Spleen (tissue), 11 donors: ENCODE measurements at regions not wholly inside any gene's neighbourhood (a gene's known extent, or its start where the extent isn't known, plus 50 kb on each side); places are given as distances from the start of the nearest gene placed in this dataset.

ENCODE experiments used
- DNase-seq: peaks from one replicate; pipeline ENCODE4 v3.0.0-alpha.2; 2020
- H3K27ac ChIP-seq, 8 donors: fragments of 200-600 bp; sonication (generic) in 7 of 8; 1 replicate in 4 of 8; 2 replicates in 4 of 8; pipeline versions ENCODE4 v1.5.0 to v1.8.0; 2016 to 2021; ENCODE audit warnings: inconsistent platforms in 4 of 8, mild to moderate bottlenecking in 4 of 8, moderate library complexity in 1 of 8
- H3K27me3 ChIP-seq, 7 donors: fragments of 200-600 bp; sonication (generic) in 6 of 7; replicated peaks in 1 of 7; 1 replicate in 4 of 7; 2 replicates in 3 of 7; pipeline versions ENCODE4 v1.5.0 to v1.8.0; 2016 to 2021; ENCODE audit warnings: inconsistent platforms in 3 of 7, mild to moderate bottlenecking in 1 of 7
- H3K36me3 ChIP-seq, 6 donors: fragments of 200-600 bp; sonication (generic) in 5 of 6; 1 replicate in 4 of 6; 2 replicates in 2 of 6; pipeline versions ENCODE4 v1.5.0 to v1.8.0; 2016 to 2021; ENCODE audit warnings: inconsistent platforms in 2 of 6
- H3K4me1 ChIP-seq, 6 donors: fragments of 200-600 bp; sonication (generic) in 5 of 6; 1 replicate in 3 of 6; 2 replicates in 3 of 6; pipeline versions ENCODE4 v1.5.0 to v1.8.0; 2016 to 2021; ENCODE audit warnings: inconsistent platforms in 3 of 6
- H3K4me3 ChIP-seq, 8 donors: fragments of 200-600 bp; sonication (generic) in 7 of 8; 1 replicate in 4 of 8; 2 replicates in 4 of 8; pipeline versions ENCODE4 v1.5.0 to v1.8.0; 2016 to 2021; ENCODE audit warnings: inconsistent platforms in 4 of 8, mild to moderate bottlenecking in 4 of 8, moderate library complexity in 2 of 8
- H3K9me3 ChIP-seq, 8 donors: fragments of 200-600 bp; sonication (generic) in 7 of 8; 1 replicate in 4 of 8; 2 replicates in 4 of 8; pipeline versions ENCODE4 v1.5.0 to v1.8.0; 2016 to 2021; ENCODE audit warnings: inconsistent platforms in 4 of 8
- POLR2A ChIP-seq, 3 donors: fragments of 450-650 bp; IDR thresholded peaks; one replicate each; pipeline ENCODE4 v1.5.1; 2017; ENCODE audit warnings: antibody characterized with exemption in 3 of 3, mild to moderate bottlenecking in 1 of 3
- POLR2AphosphoS5 ChIP-seq, 3 donors: sonication (generic); formaldehyde crosslinking; IDR thresholded peaks; one replicate each; pipeline ENCODE4 v1.5.1; 2017; ENCODE audit warnings: antibody characterized with exemption in 3 of 3
- WGBS, 5 donors: extraction: QIAGEN DNeasy Blood & Tissue Kit in 3 of 5; methylation state at CpG; one replicate each; pipeline versions ENCODE4 v1.1.5 to v1.1.7; 2013 to 2018; 5-methylcytosine and 5-hydroxymethylcytosine counted together
- intact Hi-C: fragments of 100-400 bp; cut with DNase I; formaldehyde crosslinking; loops from one replicate; pipeline ENCODE4 v1.15.0; 2023; ENCODE audit warnings: low total_unique reads
- small RNA-seq, 4 donors: library from RNA; depleted of rRNA; stranded (forward); fragments of <200 nt; gene quantifications; one replicate each; pipeline ENCODE3, GENCODE V24; 2016
- TF ChIP-seq, protein P1 (sequence below), 11 experiments: fragments of 200-600 bp in 7 of 11; fragments of 450-650 bp in 4 of 11; sonication (generic) in 4 of 11; IDR thresholded peaks in 8 of 11; conservative IDR thresholded peaks in 3 of 11; 1 replicate in 7 of 11; 2 replicates in 4 of 11; pipeline versions ENCODE4 v1.4.0 to v1.8.0; 2016 to 2021; ENCODE audit warnings: antibody characterized with exemption in 11 of 11, inconsistent platforms in 4 of 11, mild to moderate bottlenecking in 1 of 11
- donor health status: healthy with polysubstance abuse.
- donor health status: DM: no; HTN: no; CAD: no; lungs with moderate emphysema.
- donor health status: DM: no; HTN: no; CAD: no.
- donor health status: Bipolar disorder and iron deficiency.
- donor health status: healthy.
- donor health status: DM: no; HTN: no; CAD: no.
- donor health status: DM: yes; HTN: yes; CAD: no.

- no peak overlapping the region for H3K27ac ChIP-seq
- H3K36me3 ChIP-seq: no peaks in the 10 kb centered on the region
- no peaks in the 10 kb centered on the region for H3K27me3 ChIP-seq
- no peaks in the 10 kb centered on the region for H3K9me3 ChIP-seq
- no peaks in the 10 kb centered on the region for H3K4me1 ChIP-seq
- intact Hi-C loops: no loop called here
- TF ChIP-seq, protein P1, sequence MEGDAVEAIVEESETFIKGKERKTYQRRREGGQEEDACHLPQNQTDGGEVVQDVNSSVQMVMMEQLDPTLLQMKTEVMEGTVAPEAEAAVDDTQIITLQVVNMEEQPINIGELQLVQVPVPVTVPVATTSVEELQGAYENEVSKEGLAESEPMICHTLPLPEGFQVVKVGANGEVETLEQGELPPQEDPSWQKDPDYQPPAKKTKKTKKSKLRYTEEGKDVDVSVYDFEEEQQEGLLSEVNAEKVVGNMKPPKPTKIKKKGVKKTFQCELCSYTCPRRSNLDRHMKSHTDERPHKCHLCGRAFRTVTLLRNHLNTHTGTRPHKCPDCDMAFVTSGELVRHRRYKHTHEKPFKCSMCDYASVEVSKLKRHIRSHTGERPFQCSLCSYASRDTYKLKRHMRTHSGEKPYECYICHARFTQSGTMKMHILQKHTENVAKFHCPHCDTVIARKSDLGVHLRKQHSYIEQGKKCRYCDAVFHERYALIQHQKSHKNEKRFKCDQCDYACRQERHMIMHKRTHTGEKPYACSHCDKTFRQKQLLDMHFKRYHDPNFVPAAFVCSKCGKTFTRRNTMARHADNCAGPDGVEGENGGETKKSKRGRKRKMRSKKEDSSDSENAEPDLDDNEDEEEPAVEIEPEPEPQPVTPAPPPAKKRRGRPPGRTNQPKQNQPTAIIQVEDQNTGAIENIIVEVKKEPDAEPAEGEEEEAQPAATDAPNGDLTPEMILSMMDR (IDR thresholded peaks at IDR 0.05 in 8 of 11, conservative IDR thresholded peaks at IDR 0.05 in 3 of 11): no peak
- TF ChIP-seq POLR2AphosphoS5 (IDR thresholded peaks at IDR 0.05): no peak
- TF ChIP-seq POLR2A (IDR thresholded peaks at IDR 0.05): no peak
- no peak overlapping the region for H3K4me3 ChIP-seq
- DNase-seq: no peak
These were observed 69.1 kb upstream of the ZP4 start for GRCh38 chr1:237959838-237960237.

DNA sequence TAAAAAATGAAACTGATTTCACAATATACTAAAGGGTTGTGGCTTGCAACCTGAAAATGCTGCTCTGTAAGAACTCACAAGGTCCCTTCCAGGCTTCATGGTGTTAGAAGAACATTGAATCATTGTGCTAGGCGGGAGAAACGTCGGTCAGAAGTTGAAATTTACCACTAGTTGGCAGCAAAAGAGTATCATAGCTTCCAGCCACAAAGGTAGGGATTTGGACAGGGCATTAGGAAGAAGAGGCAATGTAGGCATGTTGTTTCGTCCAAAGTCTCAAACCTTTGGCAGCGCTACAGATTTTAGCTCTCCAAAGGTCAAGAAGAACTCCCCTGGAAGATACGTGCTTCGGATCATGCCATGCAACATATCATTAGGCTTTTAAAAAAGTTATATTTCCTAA lies 62.5 kb upstream of the ZP4 start:
- TF ChIP-seq POLR2A (IDR thresholded peaks at IDR 0.05): no peak
- TF ChIP-seq, protein P1 (IDR thresholded peaks at IDR 0.05 in 8 of 11, conservative IDR thresholded peaks at IDR 0.05 in 3 of 11): no peak
- TF ChIP-seq POLR2AphosphoS5 (IDR thresholded peaks at IDR 0.05): no peak
- WGBS, 5 donors: 75 to 84% (median 76%) methylated on average over 7 of the region's 7 CpGs
- Histone ChIP-seq H3K27me3 (no peaks in the 10 kb centered on the region), H3K36me3 (no peaks in the 10 kb centered on the region), H3K27ac (no peak overlapping the region), H3K9me3 (no peaks in the 10 kb centered on the region), H3K4me3 (no peak overlapping the region), H3K4me1 (no peaks in the 10 kb centered on the region)
- DNase-seq: no peak
- intact Hi-C loops: no loop called here

Small RNA genes lying in the stretch of these regions (small RNA-seq; reads per million reads assigned to genes)
- gene AL356010.1: 0 reads per million in 4 donors
- gene AL590135.1: 0 reads per million in 4 donors
- 0 reads per million in 4 donors for gene RNU6-725P
